Tibial artery (tissue), 4 donors: ENCODE measurements at regions not wholly inside any gene's neighbourhood (a gene's known extent, or its start where the extent isn't known, plus 50 kb on each side); places are given as distances from the start of the nearest gene placed in this dataset.

Source experiments
- DNase-seq, 2 donors: peaks; one replicate each; pipeline ENCODE4 v3.0.0-alpha.2; 2019
- H3K27ac ChIP-seq, 2 donors: fragments of 200-600 bp; sonication (generic) in 1 of 2; 1 replicate in 1 of 2; 2 replicates in 1 of 2; pipeline ENCODE4 v1.5.1; 2018 to 2019; ENCODE audit warnings: mild to moderate bottlenecking in 1 of 2
- H3K27me3 ChIP-seq, 2 donors: fragments of 200-600 bp; sonication (generic) in 1 of 2; one replicate each; pipeline versions ENCODE4 v1.5.1 to v1.6.0; 2016 to 2019
- H3K36me3 ChIP-seq, 3 donors: fragments of 200-600 bp; sonication (generic) in 2 of 3; one replicate each; pipeline ENCODE4 v1.5.1; 2016 to 2019; ENCODE audit warnings: mild to moderate bottlenecking in 2 of 3
- H3K4me1 ChIP-seq, 4 donors: fragments of 200-600 bp; sonication (generic) in 2 of 4; 1 replicate in 3 of 4; 2 replicates in 1 of 4; pipeline ENCODE4 v1.5.1; 2016 to 2019
- H3K4me3 ChIP-seq, 2 donors: fragments of 200-600 bp; sonication (generic) in 1 of 2; 1 replicate in 1 of 2; 2 replicates in 1 of 2; pipeline ENCODE4 v1.5.1; 2018 to 2019; ENCODE audit warnings: mild to moderate bottlenecking in 2 of 2
- H3K9me3 ChIP-seq, 3 donors: fragments of 200-600 bp; sonication (generic) in 1 of 3; one replicate each; pipeline ENCODE4 v1.5.1; 2016 to 2019
- CTCF ChIP-seq, 2 experiments: fragments of 200-600 bp in 1 of 2; fragments of 450-650 bp in 1 of 2; IDR thresholded peaks; one replicate each; pipeline ENCODE4 v1.5.1; 2017 to 2019; ENCODE audit warnings: antibody characterized with exemption in 2 of 2, mild to moderate bottlenecking in 1 of 2, moderate library complexity in 1 of 2
- intact Hi-C: fragments of 100-400 bp; cut with DNase I; formaldehyde crosslinking; loops from one replicate; pipeline ENCODE4 v1.15.0; 2023; ENCODE audit warnings: low total_unique reads

- H3K27ac ChIP-seq = no peak overlapping the region
- intact Hi-C loops = no loop called here
- no peaks in the 10 kb centered on the region for H3K9me3 ChIP-seq
- no peaks in the 10 kb centered on the region for H3K36me3 ChIP-seq
- DNase-seq = no peak
- no peak for TF ChIP-seq CTCF (IDR thresholded peaks at IDR 0.05)
- peaks cover 0 to 4% of the 10 kb centered on the region in 2 donors for H3K27me3 ChIP-seq
- no peaks in the 10 kb centered on the region for H3K4me1 ChIP-seq
- H3K4me3 ChIP-seq = no peak overlapping the region
These were observed 441.8 kb upstream of the SGCD start for GRCh38 chr5:155885199-155885598.

DNA sequence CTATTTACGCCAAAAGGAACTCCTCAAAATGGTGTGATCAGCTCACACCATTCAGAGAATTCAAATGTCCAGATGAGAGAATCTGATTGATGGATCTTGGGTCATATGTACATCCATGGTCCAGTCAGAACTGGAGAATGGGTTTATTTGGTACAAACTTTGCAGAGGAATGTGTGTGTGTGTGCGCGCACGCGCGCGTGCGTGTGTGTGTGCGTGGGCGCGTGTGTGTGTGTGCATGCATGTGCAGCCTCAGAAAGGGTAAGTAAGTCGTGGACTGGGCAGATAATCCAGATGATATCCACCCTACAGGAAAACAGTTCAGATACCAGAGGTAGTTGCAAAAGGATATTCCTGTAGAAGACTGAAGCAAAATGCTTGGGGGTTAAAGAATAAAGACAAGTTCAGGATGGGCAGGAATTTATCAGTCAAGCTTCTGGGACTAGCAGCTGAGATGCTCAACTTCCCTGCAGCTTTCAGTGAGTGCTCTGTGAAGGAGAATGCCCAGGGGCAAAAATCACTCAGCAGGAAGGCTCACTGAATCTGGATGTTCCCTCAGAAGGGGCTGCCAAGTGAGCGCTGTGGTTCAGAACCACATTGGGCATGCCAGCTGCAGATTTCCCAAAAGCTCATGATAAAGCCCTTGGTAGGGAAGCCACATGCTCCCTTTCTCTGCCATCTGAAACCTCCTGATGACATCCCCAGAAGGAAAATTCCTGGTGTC, 440.5 kb upstream of the SGCD start:
- intact Hi-C loops = no loop called here
- peaks cover 0 to 4% of the 10 kb centered on the region in 2 donors for H3K27me3 ChIP-seq
- no peak overlapping the region for H3K4me3 ChIP-seq
- no peaks in the 10 kb centered on the region for H3K9me3 ChIP-seq
- H3K36me3 ChIP-seq = no peaks in the 10 kb centered on the region
- no peaks in the 10 kb centered on the region for H3K4me1 ChIP-seq
- no peak overlapping the region for H3K27ac ChIP-seq
- no peak for DNase-seq
- TF ChIP-seq CTCF (IDR thresholded peaks at IDR 0.05) = no peak

GRCh38 chr5:155895484-155895883, 431.5 kb upstream of the SGCD start:
- no peak for DNase-seq
- intact Hi-C loops = no loop called here
- no peaks in the 10 kb centered on the region for H3K36me3 ChIP-seq
- H3K4me1 ChIP-seq = no peaks in the 10 kb centered on the region
- H3K9me3 ChIP-seq = no peaks in the 10 kb centered on the region
- no peak overlapping the region for H3K27ac ChIP-seq
- no peak for TF ChIP-seq CTCF (IDR thresholded peaks at IDR 0.05)
- H3K27me3 ChIP-seq = no peaks in the 10 kb centered on the region
- H3K4me3 ChIP-seq = no peak overlapping the region

DNA sequence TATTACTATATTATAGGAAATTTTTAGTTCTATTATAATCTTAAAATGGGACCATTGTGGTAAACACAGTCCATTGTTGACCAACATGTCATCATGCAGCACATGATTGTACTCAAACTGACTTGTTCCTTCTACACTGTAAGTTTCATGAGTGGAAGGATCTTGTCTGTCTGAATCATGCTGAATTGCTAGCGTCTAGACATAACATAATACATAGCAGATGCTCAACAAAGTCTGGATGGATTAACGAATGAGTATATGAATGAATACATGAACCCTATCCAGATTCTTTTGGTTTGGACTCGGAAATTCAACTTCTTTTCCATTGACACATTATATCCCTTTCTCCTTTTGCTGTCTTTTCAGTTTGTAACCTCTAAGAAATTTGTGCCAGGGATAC, 429.2 kb upstream of the SGCD start:
- DNase-seq = no peak
- intact Hi-C loops = no loop called here
- Histone ChIP-seq H3K27me3 (no peaks in the 10 kb centered on the region), H3K4me3 (no peak overlapping the region), H3K4me1 (no peaks in the 10 kb centered on the region), H3K9me3 (no peaks in the 10 kb centered on the region), H3K27ac (no peak overlapping the region), H3K36me3 (no peaks in the 10 kb centered on the region)
- TF ChIP-seq CTCF (IDR thresholded peaks at IDR 0.05) = no peak

- intact Hi-C loops = no loop called here
- H3K4me1 ChIP-seq = no peaks in the 10 kb centered on the region
- no peaks in the 10 kb centered on the region for H3K36me3 ChIP-seq
- no peak for TF ChIP-seq CTCF (IDR thresholded peaks at IDR 0.05)
- H3K4me3 ChIP-seq = no peak overlapping the region
- DNase-seq = no peak
- H3K27me3 ChIP-seq = no peaks in the 10 kb centered on the region
- no peaks in the 10 kb centered on the region for H3K9me3 ChIP-seq
- no peak overlapping the region for H3K27ac ChIP-seq
These were observed 428.7 kb upstream of the SGCD start for GRCh38 chr5:155898284-155898683.

DNA sequence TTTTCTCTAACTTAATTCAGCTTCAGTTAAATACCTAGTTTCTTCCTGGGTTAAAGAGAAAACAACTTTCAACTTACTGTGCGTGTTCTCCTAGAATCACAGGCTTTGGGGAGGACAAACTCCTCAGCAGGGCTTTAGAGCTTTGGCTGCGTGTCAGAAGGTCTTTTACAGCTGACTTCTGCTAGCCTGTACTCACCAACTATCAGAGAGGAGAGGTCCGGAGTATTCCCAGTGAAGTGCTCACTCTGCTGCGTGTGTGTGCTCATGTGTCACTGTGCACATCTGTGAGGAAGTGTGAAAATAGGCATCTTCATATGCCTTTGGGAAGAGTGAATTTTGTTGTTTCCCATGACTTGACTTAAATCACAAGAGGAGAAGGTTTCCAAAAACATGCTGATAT, 423.2 kb upstream of the SGCD start:
- Histone ChIP-seq H3K36me3 (no peaks in the 10 kb centered on the region), H3K27me3 (no peaks in the 10 kb centered on the region), H3K9me3 (no peaks in the 10 kb centered on the region), H3K27ac (no peak overlapping the region), H3K4me3 (no peak overlapping the region), H3K4me1 (peaks cover 0 to 8% (median 0%) of the 10 kb centered on the region in 4 donors)
- no peak for DNase-seq
- TF ChIP-seq CTCF (IDR thresholded peaks at IDR 0.05) = no peak
- intact Hi-C loops = no loop called here
